HL-60 (cell line): ENCODE measurements at regions not wholly inside any gene's neighbourhood (a gene's known extent, or its start where the extent isn't known, plus 50 kb on each side); places are given as distances from the start of the nearest gene placed in this dataset.
"Not testable (repeated sequence)": the region's sequence is repeated elsewhere in the genome, so short reads cannot be mapped to it uniquely, and the experiment has no call there.

Experiments
- DNase-seq, 2 experiments: peaks; one replicate each; pipeline ENCODE4 v3.0.0-alpha.2; 2010 to 2020; ENCODE audit warnings: low read depth in 1 of 2, low spot score in 1 of 2
- H3K27ac ChIP-seq: fragments of 250-450 bp; sonication (Bioruptor Pico); replicated peaks from 2 replicates; pipeline ENCODE4 v1.5.1; 2020; ENCODE audit warnings: mild to moderate bottlenecking, moderate library complexity
- H3K27me3 ChIP-seq: fragments of 250-450 bp; sonication (Bioruptor Pico); 2 replicates; pipeline ENCODE4 v1.5.1; 2021; ENCODE audit warnings: mild to moderate bottlenecking, moderate library complexity; ENCODE audit not compliant: insufficient read depth, poor library complexity, severe bottlenecking
- H3K4me3 ChIP-seq: replicated peaks from 2 replicates; pipeline ENCODE4 v1.5.1; 2011; ENCODE audit warnings: mild to moderate bottlenecking, control low read depth, low read length; ENCODE audit not compliant: insufficient read depth
- GABPA ChIP-seq: IDR thresholded peaks from 2 replicates; pipeline ENCODE4 v1.6.1; 2012; ENCODE audit warnings: low read depth
- POLR2AphosphoS5 ChIP-seq: IDR thresholded peaks from 2 replicates; pipeline ENCODE4 v1.6.1; 2012; ENCODE audit warnings: low read depth
- SPI1 ChIP-seq: IDR thresholded peaks from 2 replicates; pipeline ENCODE4 v1.6.1; 2012; ENCODE audit warnings: low read depth, mild to moderate bottlenecking, borderline replicate concordance
- TF ChIP-seq, protein P1 (sequence below): IDR thresholded peaks from one replicate; pipeline ENCODE4 v1.5.1; 2011; ENCODE audit warnings: low read length, control low read depth, inconsistent platforms; ENCODE audit not compliant: insufficient read depth
- TF ChIP-seq, protein P2 (sequence below): IDR thresholded peaks from 2 replicates; pipeline ENCODE4 v1.6.1; 2012; ENCODE audit warnings: low read depth; ENCODE audit not compliant: insufficient replicate concordance

DNA sequence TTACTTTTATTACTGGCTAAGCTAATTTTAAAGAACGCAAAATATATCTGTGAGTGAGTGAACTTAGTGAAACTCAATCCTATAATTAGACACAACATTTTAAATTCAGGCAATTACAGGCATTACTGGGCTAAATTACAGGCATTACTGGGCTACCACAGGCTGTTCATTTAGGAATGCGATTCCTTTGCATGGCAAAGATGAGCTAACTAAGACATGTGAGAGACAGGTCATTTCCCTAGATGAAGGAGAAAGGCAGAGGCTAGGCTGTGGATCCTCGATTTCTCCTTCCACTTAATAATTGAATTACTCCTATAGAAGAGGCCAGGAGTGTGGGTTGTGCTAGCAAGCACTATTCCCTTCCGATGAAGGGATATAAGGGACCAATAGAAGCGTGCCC lies 429.4 kb upstream of the LMO3 start:
- no peak for DNase-seq
- Histone ChIP-seq H3K27me3 (no peaks in the 10 kb centered on the region), H3K4me3 (no peak overlapping the region), H3K27ac (no peak overlapping the region)
- TF ChIP-seq, protein P1, sequence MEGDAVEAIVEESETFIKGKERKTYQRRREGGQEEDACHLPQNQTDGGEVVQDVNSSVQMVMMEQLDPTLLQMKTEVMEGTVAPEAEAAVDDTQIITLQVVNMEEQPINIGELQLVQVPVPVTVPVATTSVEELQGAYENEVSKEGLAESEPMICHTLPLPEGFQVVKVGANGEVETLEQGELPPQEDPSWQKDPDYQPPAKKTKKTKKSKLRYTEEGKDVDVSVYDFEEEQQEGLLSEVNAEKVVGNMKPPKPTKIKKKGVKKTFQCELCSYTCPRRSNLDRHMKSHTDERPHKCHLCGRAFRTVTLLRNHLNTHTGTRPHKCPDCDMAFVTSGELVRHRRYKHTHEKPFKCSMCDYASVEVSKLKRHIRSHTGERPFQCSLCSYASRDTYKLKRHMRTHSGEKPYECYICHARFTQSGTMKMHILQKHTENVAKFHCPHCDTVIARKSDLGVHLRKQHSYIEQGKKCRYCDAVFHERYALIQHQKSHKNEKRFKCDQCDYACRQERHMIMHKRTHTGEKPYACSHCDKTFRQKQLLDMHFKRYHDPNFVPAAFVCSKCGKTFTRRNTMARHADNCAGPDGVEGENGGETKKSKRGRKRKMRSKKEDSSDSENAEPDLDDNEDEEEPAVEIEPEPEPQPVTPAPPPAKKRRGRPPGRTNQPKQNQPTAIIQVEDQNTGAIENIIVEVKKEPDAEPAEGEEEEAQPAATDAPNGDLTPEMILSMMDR: no peak
- TF ChIP-seq SPI1 (no peak), GABPA (no peak), POLR2AphosphoS5 (no peak)
- TF ChIP-seq, protein P2, sequence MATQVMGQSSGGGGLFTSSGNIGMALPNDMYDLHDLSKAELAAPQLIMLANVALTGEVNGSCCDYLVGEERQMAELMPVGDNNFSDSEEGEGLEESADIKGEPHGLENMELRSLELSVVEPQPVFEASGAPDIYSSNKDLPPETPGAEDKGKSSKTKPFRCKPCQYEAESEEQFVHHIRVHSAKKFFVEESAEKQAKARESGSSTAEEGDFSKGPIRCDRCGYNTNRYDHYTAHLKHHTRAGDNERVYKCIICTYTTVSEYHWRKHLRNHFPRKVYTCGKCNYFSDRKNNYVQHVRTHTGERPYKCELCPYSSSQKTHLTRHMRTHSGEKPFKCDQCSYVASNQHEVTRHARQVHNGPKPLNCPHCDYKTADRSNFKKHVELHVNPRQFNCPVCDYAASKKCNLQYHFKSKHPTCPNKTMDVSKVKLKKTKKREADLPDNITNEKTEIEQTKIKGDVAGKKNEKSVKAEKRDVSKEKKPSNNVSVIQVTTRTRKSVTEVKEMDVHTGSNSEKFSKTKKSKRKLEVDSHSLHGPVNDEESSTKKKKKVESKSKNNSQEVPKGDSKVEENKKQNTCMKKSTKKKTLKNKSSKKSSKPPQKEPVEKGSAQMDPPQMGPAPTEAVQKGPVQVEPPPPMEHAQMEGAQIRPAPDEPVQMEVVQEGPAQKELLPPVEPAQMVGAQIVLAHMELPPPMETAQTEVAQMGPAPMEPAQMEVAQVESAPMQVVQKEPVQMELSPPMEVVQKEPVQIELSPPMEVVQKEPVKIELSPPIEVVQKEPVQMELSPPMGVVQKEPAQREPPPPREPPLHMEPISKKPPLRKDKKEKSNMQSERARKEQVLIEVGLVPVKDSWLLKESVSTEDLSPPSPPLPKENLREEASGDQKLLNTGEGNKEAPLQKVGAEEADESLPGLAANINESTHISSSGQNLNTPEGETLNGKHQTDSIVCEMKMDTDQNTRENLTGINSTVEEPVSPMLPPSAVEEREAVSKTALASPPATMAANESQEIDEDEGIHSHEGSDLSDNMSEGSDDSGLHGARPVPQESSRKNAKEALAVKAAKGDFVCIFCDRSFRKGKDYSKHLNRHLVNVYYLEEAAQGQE: no peak

DNA sequence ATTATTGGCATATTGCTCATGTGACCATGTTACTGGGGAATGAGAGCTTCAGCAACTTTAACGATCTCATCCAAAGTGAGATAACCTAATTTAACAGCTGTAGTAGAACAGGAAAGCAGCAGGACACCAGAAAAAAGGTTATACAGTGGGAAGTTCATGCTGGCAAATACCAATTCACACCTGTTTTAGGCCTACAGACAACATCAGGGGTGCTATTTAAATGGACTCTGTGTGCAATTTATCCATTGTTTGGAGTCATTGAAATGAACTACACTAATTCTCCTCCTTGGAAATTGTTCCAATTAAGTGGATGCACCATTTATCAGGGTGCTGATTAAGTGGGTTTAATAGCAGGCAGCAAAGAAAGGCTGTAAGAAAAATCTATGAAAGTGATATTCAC lies 424.4 kb upstream of the LMO3 start:
- no peaks in the 10 kb centered on the region for H3K27me3 ChIP-seq
- no peak overlapping the region for H3K27ac ChIP-seq
- no peak for DNase-seq
- H3K4me3 ChIP-seq: no peak overlapping the region
- TF ChIP-seq GABPA (no peak), POLR2AphosphoS5 (no peak), SPI1 (no peak)
- TF ChIP-seq, protein P2: no peak
- TF ChIP-seq, protein P1: no peak

DNA sequence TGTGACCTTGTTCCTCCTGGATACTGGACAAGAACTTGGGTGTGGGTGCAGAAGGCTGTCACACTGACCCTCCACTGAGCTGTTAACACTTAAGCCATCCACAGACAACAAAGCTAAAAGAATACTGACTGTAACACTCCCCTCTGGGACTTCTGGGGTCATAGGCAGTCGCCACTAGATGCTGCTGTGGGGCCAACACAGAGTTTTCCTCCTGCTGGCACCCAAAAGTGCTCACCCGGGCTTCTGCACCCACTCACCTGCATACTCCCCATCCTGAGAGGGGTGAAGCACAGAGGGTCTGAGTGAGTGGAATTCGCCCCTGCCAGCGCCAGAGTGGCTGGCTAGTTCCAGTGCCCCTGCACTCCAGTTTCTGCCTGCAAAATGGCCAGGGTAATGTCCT lies 422.4 kb upstream of the LMO3 start:
- no peak for DNase-seq
- TF ChIP-seq, protein P2: no peak
- TF ChIP-seq, protein P1: no peak
- TF ChIP-seq GABPA (no peak), POLR2AphosphoS5 (no peak), SPI1 (no peak)
- no peak overlapping the region for H3K27ac ChIP-seq
- no peak overlapping the region for H3K4me3 ChIP-seq
- H3K27me3 ChIP-seq: no peaks in the 10 kb centered on the region

DNA sequence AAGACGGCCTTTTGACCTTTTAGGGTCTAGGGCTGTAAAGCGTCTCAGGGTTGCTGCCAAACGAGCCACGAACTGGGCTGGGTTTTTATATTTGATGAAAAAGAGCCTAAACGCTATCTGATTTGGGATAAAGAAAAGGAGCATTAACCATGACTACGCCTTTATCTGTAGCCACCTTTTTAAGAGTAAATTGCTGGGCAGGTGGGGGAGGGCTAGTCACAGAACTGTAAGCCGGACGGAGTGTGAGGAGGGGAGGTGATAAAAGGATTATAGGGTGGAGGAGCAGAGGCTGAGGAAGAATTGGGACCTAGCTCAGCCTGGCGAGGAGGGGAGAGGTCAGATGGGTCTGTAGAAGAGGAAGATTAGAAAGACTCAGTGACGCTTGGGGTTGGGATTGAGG lies 419.5 kb upstream of the LMO3 start:
- not testable (repeated sequence) for DNase-seq, H3K27me3 ChIP-seq, H3K4me3 ChIP-seq, H3K27ac ChIP-seq
